HG03175 (cell line): ENCODE measurements at regions not wholly inside any gene's neighbourhood (a gene's known extent, or its start where the extent isn't known, plus 50 kb on each side); places are given as distances from the start of the nearest gene placed in this dataset.
"Not testable (repeated sequence)": the region's sequence is repeated elsewhere in the genome, so short reads cannot be mapped to it uniquely, and the experiment has no call there.

ENCODE experiments used
- ATAC-seq: cut with Tn5 transposase; IDR thresholded peaks from one replicate; pipeline ENCODE4 v1.9.1; 2021; ENCODE audit warnings: mild to moderate bottlenecking, moderate library complexity; ENCODE audit not compliant: unreplicated experiment

GRCh38 chr1:73517603-73518191 is 680.3 kb downstream of the LRRIQ3 start:
- no peak for ATAC-seq

- ATAC-seq = peak; percentile 47
These were observed 681.5 kb downstream of the LRRIQ3 start for GRCh38 chr1:73516451-73516850.

- no peak for ATAC-seq
These were observed 686.9 kb downstream of the LRRIQ3 start for GRCh38 chr1:73511038-73511437.

DNA sequence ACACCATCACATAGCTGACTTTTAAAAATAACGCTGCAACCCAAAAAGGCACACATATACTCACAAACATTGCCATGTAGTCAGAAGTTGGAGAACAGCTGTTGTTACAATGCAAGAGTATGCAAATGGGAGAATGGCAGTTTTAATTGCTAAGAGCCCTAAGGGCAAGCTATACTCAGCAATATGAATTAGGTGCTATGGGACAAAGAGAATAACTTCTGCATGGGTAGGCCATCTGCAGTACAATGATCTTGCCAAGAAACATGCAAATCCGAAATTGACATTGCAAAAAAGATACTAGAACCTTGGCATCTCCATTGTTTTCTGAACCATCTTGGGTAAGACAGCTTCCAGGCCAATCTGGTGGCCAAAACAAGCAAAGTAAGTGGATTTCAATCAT is 697.8 kb downstream of the LRRIQ3 start:
- ATAC-seq = no peak

GRCh38 chr1:73499671-73500070 is 698.3 kb downstream of the LRRIQ3 start:
- ATAC-seq = no peak

- ATAC-seq = no peak
These were observed 706.4 kb downstream of the LRRIQ3 start for GRCh38 chr1:73491621-73492020.

DNA sequence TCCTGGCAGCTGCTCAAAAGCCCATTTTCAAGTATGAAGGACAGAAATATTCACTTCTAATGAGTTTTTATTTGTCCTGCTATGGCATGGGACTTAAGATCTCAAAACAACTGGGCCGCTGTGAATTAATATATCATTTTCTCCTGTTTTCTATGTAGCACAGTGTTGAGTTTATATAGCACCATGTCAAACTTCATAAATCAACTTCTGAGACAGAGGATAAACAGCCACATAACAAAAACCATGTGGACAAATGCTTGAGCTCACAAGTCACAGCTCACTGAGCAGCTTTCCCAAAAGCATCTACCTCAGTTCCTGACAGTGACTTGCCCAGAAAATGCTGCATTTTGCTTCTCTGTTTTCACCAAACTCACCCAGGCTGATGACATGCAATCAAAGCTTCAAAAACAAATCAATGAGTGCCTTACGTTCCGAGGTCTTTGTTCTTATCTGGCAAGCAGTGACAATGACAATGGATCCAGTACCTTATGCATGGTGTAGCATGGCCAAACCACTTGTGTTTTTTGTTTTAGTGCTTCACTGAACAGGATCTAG is 722.6 kb downstream of the LRRIQ3 start:
- ATAC-seq = no peak

- no peak for ATAC-seq
These were observed 725.2 kb downstream of the LRRIQ3 start for GRCh38 chr1:73472810-73473209.

- no peak for ATAC-seq
These were observed 730.2 kb downstream of the LRRIQ3 start for GRCh38 chr1:73467731-73468130.

- no peak for ATAC-seq
These were observed 734.1 kb downstream of the LRRIQ3 start for GRCh38 chr1:73463873-73464272.

DNA sequence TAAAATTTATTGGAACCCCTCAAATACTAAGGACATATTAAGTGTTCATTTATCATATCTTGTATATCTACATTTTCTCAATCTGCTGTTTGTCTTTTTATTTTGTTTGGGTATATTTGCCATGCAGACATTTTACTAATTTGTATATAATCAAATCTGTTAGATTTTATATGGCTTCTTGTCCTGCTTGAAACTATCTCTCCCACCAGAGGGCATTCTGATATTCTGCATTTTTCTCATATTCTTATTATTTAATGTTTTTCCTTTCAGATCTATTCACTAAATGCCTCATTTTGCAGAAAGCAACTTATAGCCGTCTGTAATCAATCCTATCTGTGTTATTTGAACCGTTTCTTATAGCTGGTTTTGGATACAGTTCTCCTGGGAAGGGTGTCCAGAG is 745.5 kb downstream of the LRRIQ3 start:
- no peak for ATAC-seq

- ATAC-seq = not testable (repeated sequence)
These were observed 747.3 kb downstream of the LRRIQ3 start for GRCh38 chr1:73450668-73451067.

DNA sequence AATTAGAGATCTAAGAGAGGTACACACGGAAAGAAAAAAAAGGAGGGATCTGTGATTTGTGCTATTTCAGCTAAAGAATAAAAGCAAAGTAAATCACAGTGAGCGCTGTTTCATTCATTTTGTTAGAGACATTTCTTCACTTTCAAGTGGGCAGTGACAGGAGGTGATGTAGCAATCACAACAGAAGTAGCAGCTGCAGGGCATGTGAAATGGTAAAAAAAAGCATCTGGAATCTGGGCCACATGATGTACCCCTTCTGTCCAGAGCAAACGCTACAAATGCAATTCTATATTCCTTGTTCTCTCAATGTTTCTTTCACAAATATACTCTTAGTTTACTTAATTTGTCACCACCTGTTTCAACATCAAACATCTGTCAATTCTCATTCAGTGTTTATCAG is 786.5 kb downstream of the LRRIQ3 start:
- ATAC-seq = no peak

DNA sequence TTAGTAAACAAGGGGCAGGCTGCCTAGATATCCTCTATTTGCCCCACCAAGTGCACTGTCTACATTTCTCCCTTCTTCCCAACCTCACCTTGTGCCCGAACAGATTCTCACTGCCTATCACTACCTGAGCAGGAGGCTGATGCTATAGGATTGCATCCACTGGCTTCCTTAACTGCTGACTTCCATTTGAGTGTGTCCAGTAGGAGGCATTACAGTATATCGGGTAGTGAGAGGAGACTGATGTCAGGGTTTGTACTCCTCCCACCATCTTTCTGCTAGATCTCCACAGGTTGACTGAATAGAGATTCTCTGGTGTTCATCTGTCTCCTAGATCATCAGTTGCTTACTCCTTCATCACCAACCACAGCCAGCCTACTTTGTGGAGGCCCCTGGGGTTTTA is 796.3 kb downstream of the LRRIQ3 start:
- ATAC-seq = no peak

DNA sequence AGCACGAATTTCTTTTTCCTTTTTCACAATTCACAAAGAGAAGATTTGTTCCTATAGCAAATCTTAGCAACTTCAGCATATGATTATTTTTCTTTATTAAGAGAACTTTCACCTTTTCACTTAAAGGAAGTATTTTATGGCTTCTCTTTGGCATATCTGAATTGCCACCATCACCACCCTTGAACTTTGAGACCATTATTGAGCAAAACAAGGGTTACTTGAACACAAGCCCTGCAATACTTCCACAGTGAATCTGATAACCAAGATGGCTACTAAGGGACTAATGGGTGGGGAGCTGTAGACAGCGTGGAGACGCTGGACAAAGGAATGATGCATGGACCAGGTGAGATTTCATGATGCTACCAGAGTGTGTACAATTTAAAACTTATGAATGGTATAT is 815.0 kb downstream of the LRRIQ3 start:
- ATAC-seq = no peak

GRCh38 chr1:73366734-73367413 is 831.1 kb downstream of the LRRIQ3 start:
- no peak for ATAC-seq

- ATAC-seq = no peak
These were observed 839.0 kb downstream of the LRRIQ3 start for GRCh38 chr1:73359001-73359400.

GRCh38 chr1:73356485-73356884 is 841.5 kb downstream of the LRRIQ3 start:
- no peak for ATAC-seq

DNA sequence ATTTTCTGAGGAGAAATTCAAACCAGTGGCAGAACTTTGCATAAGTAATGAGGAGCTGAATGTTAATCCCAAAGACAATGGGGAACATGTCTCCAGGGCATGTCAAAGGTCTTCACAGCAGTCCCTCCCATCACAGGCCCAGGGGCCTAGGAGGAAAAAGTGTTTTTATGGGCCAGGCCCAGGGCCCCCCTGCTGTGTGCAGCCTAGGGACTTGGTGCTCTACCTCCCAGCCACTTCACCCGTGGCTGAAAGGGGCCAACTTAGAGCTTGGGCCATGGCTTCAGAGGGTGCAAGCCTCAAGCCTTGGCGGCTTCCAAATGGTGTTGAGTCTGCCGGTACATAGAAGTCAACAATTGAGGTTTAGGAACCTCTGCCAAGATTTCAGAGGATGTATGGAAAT is 854.0 kb downstream of the LRRIQ3 start:
- ATAC-seq = no peak

- ATAC-seq = no peak
These were observed 864.0 kb downstream of the LRRIQ3 start for GRCh38 chr1:73333847-73334503.

GRCh38 chr1:73331726-73332125 is 866.2 kb downstream of the LRRIQ3 start:
- no peak for ATAC-seq

GRCh38 chr1:73327998-73328397 is 870.0 kb downstream of the LRRIQ3 start:
- no peak for ATAC-seq
